Stomach (tissue), 4 donors: ENCODE measurements at regions not wholly inside any gene's neighbourhood (a gene's known extent, or its start where the extent isn't known, plus 50 kb on each side); places are given as distances from the start of the nearest gene placed in this dataset.
"Not testable (repeated sequence)": the region's sequence is repeated elsewhere in the genome, so short reads cannot be mapped to it uniquely, and the experiment has no call there.

ENCODE experiments used
- CTCF ChIP-seq, 7 experiments: fragments of 450-650 bp in 4 of 7; fragments of 200-600 bp in 3 of 7; sonication (generic) in 3 of 7; IDR thresholded peaks; one replicate each; pipeline ENCODE4 v1.5.1; 2016 to 2019; ENCODE audit warnings: antibody characterized with exemption in 7 of 7, control low read depth in 2 of 7, mild to moderate bottlenecking in 1 of 7
- POLR2A ChIP-seq, 4 donors: fragments of 450-650 bp; IDR thresholded peaks; one replicate each; pipeline ENCODE4 v1.6.1; 2016; ENCODE audit warnings: antibody characterized with exemption in 4 of 4, control low read depth in 2 of 4, mild to moderate bottlenecking in 1 of 4, moderate library complexity in 1 of 4

- not testable (repeated sequence) for TF ChIP-seq CTCF, POLR2A (IDR thresholded peaks at IDR 0.05)
These were observed 281.6 kb upstream of the NBPF12 start for GRCh38 chr1:146656356-146657060.
